ENCODE measurements at regions not wholly inside any gene's neighbourhood (a gene's known extent, or its start where the extent isn't known, plus 50 kb on each side); places are given as distances from the start of the nearest gene placed in this dataset.

DNA sequence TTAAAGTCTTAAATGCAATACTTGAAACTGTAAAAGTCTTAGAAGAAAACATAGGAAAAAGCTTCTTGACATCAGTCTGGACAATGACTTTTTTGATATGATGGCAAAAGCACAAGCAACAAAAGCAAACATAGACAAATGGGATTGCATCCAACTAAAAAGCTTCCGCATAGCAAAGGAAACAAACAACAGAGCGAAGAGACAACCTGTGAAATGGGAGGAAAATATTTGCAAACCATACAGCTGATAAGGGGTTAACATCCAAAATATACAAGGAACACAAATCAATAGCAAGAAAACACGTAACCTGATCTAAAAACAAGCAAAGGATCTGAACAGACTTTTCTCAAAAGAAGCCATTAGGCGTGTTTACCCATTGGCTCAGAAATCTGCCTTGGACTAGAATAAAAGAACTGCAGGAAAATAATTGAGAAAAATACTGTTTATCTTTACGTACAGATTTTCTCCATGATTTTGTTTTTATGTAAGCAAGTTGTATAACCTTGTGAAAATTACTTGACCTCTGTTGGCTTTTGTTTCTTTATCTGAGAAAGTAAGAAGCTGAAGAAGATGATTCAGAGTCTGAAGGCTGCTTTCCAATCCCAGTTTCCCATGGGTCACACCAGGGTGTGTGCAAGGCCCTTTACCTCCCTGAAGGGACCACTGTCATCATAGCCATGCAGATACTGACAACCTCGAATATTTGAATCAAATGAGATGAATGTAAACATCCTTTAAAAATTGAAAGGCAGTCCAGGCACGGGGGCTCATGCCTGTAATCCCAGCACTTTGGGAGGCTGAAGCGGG lies 99.1 kb upstream of the LANCL2 start:
- Mint-ChIP-seq H3K36me3 (ENCODE audit: low read depth) (no peaks in the 10 kb centered on the region), H3K4me1 (no peaks in the 10 kb centered on the region), H3K4me3 (no peak overlapping the region), H3K9me3 (no peaks in the 10 kb centered on the region), H3K27me3 (ENCODE audit: insufficient read depth, low read depth, poor library complexity) (peaks cover 4% of the 10 kb centered on the region), H3K27ac (no peak overlapping the region)
- ATAC-seq (no peak), DNase-seq (ENCODE audit: low spot score) (no peak)
- no peaks in the 10 kb centered on the region for H3K79me2 ChIP-seq (replicated peaks; ENCODE audit: insufficient read depth)
- no peak overlapping the region for H3K27ac ChIP-seq (ENCODE audit: low read depth)
- H3K4me3 ChIP-seq, result no peak overlapping the region
- no peaks in the 10 kb centered on the region for H3F3A ChIP-seq (replicated peaks; ENCODE audit: low read depth)
- no peaks in the 10 kb centered on the region for H3K27me3 ChIP-seq (ENCODE audit: insufficient read depth)
- no peaks in the 10 kb centered on the region for H3K4me1 ChIP-seq (ENCODE audit: insufficient read depth)
- no peaks in the 10 kb centered on the region for H4K20me1 ChIP-seq (replicated peaks; ENCODE audit: insufficient read depth)
- TF ChIP-seq, protein P1, sequence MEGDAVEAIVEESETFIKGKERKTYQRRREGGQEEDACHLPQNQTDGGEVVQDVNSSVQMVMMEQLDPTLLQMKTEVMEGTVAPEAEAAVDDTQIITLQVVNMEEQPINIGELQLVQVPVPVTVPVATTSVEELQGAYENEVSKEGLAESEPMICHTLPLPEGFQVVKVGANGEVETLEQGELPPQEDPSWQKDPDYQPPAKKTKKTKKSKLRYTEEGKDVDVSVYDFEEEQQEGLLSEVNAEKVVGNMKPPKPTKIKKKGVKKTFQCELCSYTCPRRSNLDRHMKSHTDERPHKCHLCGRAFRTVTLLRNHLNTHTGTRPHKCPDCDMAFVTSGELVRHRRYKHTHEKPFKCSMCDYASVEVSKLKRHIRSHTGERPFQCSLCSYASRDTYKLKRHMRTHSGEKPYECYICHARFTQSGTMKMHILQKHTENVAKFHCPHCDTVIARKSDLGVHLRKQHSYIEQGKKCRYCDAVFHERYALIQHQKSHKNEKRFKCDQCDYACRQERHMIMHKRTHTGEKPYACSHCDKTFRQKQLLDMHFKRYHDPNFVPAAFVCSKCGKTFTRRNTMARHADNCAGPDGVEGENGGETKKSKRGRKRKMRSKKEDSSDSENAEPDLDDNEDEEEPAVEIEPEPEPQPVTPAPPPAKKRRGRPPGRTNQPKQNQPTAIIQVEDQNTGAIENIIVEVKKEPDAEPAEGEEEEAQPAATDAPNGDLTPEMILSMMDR (conservative IDR thresholded peaks at IDR 0.05; ENCODE audit: low read depth in 2 of 2), result no peak
- TF ChIP-seq POLR2AphosphoS5 (IDR thresholded peaks at IDR 0.05; ENCODE audit: low read depth) (no peak), CREB1 (CRISPR knock-in tag; IDR thresholded peaks at IDR 0.05; ENCODE audit: low read depth) (no peak), NANOG (IDR thresholded peaks at IDR 0.05; ENCODE audit: borderline replicate concordance) (no peak), ZNF114 (CRISPR knock-in tag; IDR thresholded peaks at IDR 0.05) (no peak), EZH2phosphoT487 (IDR thresholded peaks at IDR 0.05; ENCODE audit: unreplicated experiment) (no peak), ZNF331 (CRISPR knock-in tag; IDR thresholded peaks at IDR 0.05; ENCODE audit: low read depth) (no peak), EZH2 (IDR thresholded peaks at IDR 0.05; ENCODE audit: low read depth, unreplicated experiment) (no peak), JUNB (IDR thresholded peaks at IDR 0.05; ENCODE audit: unreplicated experiment) (no peak)
- TF ChIP-seq, protein P2, sequence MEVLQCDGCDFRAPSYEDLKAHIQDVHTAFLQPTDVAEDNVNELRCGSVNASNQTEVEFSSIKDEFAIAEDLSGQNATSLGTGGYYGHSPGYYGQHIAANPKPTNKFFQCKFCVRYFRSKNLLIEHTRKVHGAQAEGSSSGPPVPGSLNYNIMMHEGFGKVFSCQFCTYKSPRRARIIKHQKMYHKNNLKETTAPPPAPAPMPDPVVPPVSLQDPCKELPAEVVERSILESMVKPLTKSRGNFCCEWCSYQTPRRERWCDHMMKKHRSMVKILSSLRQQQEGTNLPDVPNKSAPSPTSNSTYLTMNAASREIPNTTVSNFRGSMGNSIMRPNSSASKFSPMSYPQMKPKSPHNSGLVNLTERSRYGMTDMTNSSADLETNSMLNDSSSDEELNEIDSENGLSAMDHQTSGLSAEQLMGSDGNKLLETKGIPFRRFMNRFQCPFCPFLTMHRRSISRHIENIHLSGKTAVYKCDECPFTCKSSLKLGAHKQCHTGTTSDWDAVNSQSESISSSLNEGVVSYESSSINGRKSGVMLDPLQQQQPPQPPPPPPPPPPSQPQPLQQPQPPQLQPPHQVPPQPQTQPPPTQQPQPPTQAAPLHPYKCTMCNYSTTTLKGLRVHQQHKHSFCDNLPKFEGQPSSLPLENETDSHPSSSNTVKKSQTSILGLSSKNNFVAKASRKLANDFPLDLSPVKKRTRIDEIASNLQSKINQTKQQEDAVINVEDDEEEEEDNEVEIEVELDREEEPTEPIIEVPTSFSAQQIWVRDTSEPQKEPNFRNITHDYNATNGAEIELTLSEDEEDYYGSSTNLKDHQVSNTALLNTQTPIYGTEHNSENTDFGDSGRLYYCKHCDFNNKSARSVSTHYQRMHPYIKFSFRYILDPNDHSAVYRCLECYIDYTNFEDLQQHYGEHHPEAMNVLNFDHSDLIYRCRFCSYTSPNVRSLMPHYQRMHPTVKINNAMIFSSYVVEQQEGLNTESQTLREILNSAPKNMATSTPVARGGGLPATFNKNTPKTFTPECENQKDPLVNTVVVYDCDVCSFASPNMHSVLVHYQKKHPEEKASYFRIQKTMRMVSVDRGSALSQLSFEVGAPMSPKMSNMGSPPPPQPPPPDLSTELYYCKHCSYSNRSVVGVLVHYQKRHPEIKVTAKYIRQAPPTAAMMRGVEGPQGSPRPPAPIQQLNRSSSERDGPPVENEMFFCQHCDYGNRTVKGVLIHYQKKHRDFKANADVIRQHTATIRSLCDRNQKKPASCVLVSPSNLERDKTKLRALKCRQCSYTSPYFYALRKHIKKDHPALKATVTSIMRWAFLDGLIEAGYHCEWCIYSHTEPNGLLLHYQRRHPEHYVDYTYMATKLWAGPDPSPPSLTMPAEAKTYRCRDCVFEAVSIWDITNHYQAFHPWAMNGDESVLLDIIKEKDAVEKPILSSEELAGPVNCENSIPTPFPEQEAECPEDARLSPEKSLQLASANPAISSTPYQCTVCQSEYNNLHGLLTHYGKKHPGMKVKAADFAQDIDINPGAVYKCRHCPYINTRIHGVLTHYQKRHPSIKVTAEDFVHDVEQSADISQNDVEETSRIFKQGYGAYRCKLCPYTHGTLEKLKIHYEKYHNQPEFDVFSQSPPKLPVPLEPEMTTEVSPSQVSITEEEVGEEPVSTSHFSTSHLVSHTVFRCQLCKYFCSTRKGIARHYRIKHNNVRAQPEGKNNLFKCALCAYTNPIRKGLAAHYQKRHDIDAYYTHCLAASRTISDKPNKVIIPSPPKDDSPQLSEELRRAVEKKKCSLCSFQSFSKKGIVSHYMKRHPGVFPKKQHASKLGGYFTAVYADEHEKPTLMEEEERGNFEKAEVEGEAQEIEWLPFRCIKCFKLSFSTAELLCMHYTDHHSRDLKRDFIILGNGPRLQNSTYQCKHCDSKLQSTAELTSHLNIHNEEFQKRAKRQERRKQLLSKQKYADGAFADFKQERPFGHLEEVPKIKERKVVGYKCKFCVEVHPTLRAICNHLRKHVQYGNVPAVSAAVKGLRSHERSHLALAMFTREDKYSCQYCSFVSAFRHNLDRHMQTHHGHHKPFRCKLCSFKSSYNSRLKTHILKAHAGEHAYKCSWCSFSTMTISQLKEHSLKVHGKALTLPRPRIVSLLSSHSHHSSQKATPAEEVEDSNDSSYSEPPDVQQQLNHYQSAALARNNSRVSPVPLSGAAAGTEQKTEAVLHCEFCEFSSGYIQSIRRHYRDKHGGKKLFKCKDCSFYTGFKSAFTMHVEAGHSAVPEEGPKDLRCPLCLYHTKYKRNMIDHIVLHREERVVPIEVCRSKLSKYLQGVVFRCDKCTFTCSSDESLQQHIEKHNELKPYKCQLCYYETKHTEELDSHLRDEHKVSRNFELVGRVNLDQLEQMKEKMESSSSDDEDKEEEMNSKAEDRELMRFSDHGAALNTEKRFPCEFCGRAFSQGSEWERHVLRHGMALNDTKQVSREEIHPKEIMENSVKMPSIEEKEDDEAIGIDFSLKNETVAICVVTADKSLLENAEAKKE (CRISPR knock-in tag; IDR thresholded peaks at IDR 0.05), result no peak
- TF ChIP-seq, protein P3, sequence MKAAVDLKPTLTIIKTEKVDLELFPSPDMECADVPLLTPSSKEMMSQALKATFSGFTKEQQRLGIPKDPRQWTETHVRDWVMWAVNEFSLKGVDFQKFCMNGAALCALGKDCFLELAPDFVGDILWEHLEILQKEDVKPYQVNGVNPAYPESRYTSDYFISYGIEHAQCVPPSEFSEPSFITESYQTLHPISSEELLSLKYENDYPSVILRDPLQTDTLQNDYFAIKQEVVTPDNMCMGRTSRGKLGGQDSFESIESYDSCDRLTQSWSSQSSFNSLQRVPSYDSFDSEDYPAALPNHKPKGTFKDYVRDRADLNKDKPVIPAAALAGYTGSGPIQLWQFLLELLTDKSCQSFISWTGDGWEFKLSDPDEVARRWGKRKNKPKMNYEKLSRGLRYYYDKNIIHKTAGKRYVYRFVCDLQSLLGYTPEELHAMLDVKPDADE (IDR thresholded peaks at IDR 0.05), result no peak
- TF ChIP-seq, protein P4, sequence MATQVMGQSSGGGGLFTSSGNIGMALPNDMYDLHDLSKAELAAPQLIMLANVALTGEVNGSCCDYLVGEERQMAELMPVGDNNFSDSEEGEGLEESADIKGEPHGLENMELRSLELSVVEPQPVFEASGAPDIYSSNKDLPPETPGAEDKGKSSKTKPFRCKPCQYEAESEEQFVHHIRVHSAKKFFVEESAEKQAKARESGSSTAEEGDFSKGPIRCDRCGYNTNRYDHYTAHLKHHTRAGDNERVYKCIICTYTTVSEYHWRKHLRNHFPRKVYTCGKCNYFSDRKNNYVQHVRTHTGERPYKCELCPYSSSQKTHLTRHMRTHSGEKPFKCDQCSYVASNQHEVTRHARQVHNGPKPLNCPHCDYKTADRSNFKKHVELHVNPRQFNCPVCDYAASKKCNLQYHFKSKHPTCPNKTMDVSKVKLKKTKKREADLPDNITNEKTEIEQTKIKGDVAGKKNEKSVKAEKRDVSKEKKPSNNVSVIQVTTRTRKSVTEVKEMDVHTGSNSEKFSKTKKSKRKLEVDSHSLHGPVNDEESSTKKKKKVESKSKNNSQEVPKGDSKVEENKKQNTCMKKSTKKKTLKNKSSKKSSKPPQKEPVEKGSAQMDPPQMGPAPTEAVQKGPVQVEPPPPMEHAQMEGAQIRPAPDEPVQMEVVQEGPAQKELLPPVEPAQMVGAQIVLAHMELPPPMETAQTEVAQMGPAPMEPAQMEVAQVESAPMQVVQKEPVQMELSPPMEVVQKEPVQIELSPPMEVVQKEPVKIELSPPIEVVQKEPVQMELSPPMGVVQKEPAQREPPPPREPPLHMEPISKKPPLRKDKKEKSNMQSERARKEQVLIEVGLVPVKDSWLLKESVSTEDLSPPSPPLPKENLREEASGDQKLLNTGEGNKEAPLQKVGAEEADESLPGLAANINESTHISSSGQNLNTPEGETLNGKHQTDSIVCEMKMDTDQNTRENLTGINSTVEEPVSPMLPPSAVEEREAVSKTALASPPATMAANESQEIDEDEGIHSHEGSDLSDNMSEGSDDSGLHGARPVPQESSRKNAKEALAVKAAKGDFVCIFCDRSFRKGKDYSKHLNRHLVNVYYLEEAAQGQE (IDR thresholded peaks at IDR 0.05; ENCODE audit: unreplicated experiment), result no peak
- peaks cover 9% of the 10 kb centered on the region; the same call in 1 of the 2 replicates for H3K9me2 ChIP-seq (ENCODE audit: insufficient read depth)
- H2AFZ ChIP-seq, result no peak overlapping the region
- no peaks in the 10 kb centered on the region for H3K36me3 ChIP-seq (ENCODE audit: insufficient read depth)
- no peak overlapping the region for H3K4me2 ChIP-seq
